ENCODE measurements at regions not wholly inside any gene's neighbourhood (a gene's known extent, or its start where the extent isn't known, plus 50 kb on each side); places are given as distances from the start of the nearest gene placed in this dataset.

- Mint-ChIP-seq H3K36me3 (ENCODE audit: unreplicated experiment) (peaks cover 4% of the 10 kb centered on the region), H3K4me1 (ENCODE audit: unreplicated experiment) (peaks cover 29% of the 10 kb centered on the region)
These were observed 97.3 kb downstream of the PCDH7 start for GRCh38 chr4:30817447-30817846.

GRCh38 chr4:30818541-30818940 is 98.4 kb downstream of the PCDH7 start:
- H3K27me3 Mint-ChIP-seq (ENCODE audit: unreplicated experiment) = no peaks in the 10 kb centered on the region
- H3K4me1 Mint-ChIP-seq (ENCODE audit: unreplicated experiment) = peaks cover 29% of the 10 kb centered on the region
- DNase-seq (ENCODE audit: extremely low spot score, unreplicated experiment) = no peak
- no peak for TF ChIP-seq CTCF (IDR thresholded peaks at IDR 0.05)
- H3K36me3 Mint-ChIP-seq (ENCODE audit: unreplicated experiment) = peaks cover 4% of the 10 kb centered on the region
- H3K9me3 Mint-ChIP-seq (ENCODE audit: unreplicated experiment) = no peaks in the 10 kb centered on the region
- no peak overlapping the region for H3K4me3 Mint-ChIP-seq (ENCODE audit: unreplicated experiment)
- no peak overlapping the region for H3K27ac Mint-ChIP-seq (ENCODE audit: unreplicated experiment)

More at GRCh38 chr4:30817447-30817846, 97.3 kb downstream of the PCDH7 start:
- TF ChIP-seq CTCF (IDR thresholded peaks at IDR 0.05) = no peak
- no peak overlapping the region for H3K4me3 Mint-ChIP-seq (ENCODE audit: unreplicated experiment)
- no peaks in the 10 kb centered on the region for H3K9me3 Mint-ChIP-seq (ENCODE audit: unreplicated experiment)
- no peak overlapping the region for H3K27ac Mint-ChIP-seq (ENCODE audit: unreplicated experiment)
- no peak for DNase-seq (ENCODE audit: extremely low spot score, unreplicated experiment)
- H3K27me3 Mint-ChIP-seq (ENCODE audit: unreplicated experiment) = no peaks in the 10 kb centered on the region

GRCh38 chr4:30821275-30821674 is 101.1 kb downstream of the PCDH7 start:
- Mint-ChIP-seq H3K27me3 (ENCODE audit: unreplicated experiment) (no peaks in the 10 kb centered on the region), H3K36me3 (ENCODE audit: unreplicated experiment) (peaks cover 4% of the 10 kb centered on the region), H3K9me3 (ENCODE audit: unreplicated experiment) (no peaks in the 10 kb centered on the region), H3K4me3 (ENCODE audit: unreplicated experiment) (no peak overlapping the region), H3K27ac (ENCODE audit: unreplicated experiment) (no peak overlapping the region), H3K4me1 (ENCODE audit: unreplicated experiment) (peaks cover 51% of the 10 kb centered on the region)
- DNase-seq (ENCODE audit: extremely low spot score, unreplicated experiment) = no peak
- TF ChIP-seq CTCF (IDR thresholded peaks at IDR 0.05) = no peak

- no peaks in the 10 kb centered on the region for H3K9me3 Mint-ChIP-seq (ENCODE audit: unreplicated experiment)
- DNase-seq (ENCODE audit: extremely low spot score, unreplicated experiment) = no peak
- TF ChIP-seq CTCF (IDR thresholded peaks at IDR 0.05) = no peak
- no peak overlapping the region for H3K4me3 Mint-ChIP-seq (ENCODE audit: unreplicated experiment)
- H3K36me3 Mint-ChIP-seq (ENCODE audit: unreplicated experiment) = peaks cover 4% of the 10 kb centered on the region
- H3K27me3 Mint-ChIP-seq (ENCODE audit: unreplicated experiment) = no peaks in the 10 kb centered on the region
- H3K27ac Mint-ChIP-seq (ENCODE audit: unreplicated experiment) = no peak overlapping the region
- H3K4me1 Mint-ChIP-seq (ENCODE audit: unreplicated experiment) = peaks cover 56% of the 10 kb centered on the region
These were observed 101.9 kb downstream of the PCDH7 start for GRCh38 chr4:30821859-30822612.

GRCh38 chr4:30822911-30823551 is 102.9 kb downstream of the PCDH7 start:
- Mint-ChIP-seq H3K36me3 (ENCODE audit: unreplicated experiment) (peaks cover 4% of the 10 kb centered on the region), H3K4me3 (ENCODE audit: unreplicated experiment) (no peak overlapping the region), H3K27me3 (ENCODE audit: unreplicated experiment) (no peaks in the 10 kb centered on the region)

More at GRCh38 chr4:30822911-30823551, 102.9 kb downstream of the PCDH7 start:
- no peak for TF ChIP-seq CTCF (IDR thresholded peaks at IDR 0.05)
- Mint-ChIP-seq H3K27ac (ENCODE audit: unreplicated experiment) (no peak overlapping the region), H3K9me3 (ENCODE audit: unreplicated experiment) (no peaks in the 10 kb centered on the region), H3K4me1 (ENCODE audit: unreplicated experiment) (peaks cover 61% of the 10 kb centered on the region)
- no peak for DNase-seq (ENCODE audit: extremely low spot score, unreplicated experiment)
